ENCODE measurements at regions not wholly inside any gene's neighbourhood (a gene's known extent, or its start where the extent isn't known, plus 50 kb on each side); places are given as distances from the start of the nearest gene placed in this dataset.

DNA sequence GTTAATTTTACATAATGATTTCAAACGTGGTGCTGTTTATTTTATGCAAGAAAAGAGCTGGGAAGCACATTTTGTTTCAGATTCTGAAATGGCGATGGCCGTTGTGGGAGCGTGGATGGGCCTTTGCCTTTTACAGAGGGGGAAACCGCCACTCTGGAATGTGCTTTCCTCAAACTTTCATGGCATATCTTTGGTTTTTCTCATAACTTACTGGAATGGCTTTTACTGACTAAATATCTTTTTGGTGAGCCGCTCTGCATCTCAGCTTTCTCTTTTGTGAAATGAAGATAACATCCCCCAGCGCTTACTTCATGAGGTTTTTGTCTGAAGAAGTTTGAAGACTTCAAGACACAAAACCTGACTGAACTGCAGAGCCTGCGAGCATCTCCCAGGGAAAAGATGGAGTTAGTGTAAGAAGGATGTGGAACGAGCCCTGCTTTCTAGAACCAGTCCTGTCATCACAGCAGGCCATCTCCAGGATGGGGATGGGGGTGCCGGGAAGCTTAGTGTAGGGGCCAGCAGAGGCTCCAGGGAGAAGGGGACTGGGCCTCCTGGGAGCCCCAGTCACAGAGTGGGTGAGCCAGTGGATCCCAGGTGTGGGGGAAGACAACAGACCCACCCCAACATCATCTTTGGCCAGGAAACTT is 61.8 kb upstream of the TIAM2 start:
- TF ChIP-seq CTCF (conservative IDR thresholded peaks at IDR 0.05 in 1 of 2, IDR thresholded peaks at IDR 0.05 in 1 of 2; ENCODE audit: low read depth in 1 of 2, low read length in 2 of 2) (no peak), EZH2 (IDR thresholded peaks at IDR 0.05; ENCODE audit: low read length, missing control alignments) (no peak)

Data from fibroblast of lung (primary cell).